ENCODE measurements at regions not wholly inside any gene's neighbourhood (a gene's known extent, or its start where the extent isn't known, plus 50 kb on each side); places are given as distances from the start of the nearest gene placed in this dataset.

DNA sequence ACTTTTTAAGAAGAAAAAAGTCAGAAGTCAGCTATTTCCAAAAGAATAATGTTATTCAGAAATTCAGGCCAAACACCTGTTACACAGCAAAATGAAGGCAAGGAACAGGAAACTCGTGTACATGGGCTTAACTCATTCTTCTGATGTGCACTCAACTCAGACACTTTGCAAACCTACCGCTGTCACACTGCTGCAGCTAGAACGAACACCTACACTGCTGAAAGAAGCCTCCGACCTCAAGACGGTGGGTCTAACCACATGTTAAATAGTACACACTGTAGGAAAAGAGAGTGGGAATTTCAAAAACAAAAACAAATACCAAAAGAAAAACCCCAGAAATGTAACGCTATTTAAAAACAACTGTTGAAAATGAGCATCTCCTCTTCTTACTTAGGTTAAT is 384.5 kb downstream of the IRX1 start:
- H3K4me3 Mint-ChIP-seq, result no peak overlapping the region
- H3K9me3 Mint-ChIP-seq, result peaks cover 11% of the 10 kb centered on the region
- H3K27ac Mint-ChIP-seq (ENCODE audit: unreplicated experiment), result no peak overlapping the region
- TF ChIP-seq, protein P1, sequence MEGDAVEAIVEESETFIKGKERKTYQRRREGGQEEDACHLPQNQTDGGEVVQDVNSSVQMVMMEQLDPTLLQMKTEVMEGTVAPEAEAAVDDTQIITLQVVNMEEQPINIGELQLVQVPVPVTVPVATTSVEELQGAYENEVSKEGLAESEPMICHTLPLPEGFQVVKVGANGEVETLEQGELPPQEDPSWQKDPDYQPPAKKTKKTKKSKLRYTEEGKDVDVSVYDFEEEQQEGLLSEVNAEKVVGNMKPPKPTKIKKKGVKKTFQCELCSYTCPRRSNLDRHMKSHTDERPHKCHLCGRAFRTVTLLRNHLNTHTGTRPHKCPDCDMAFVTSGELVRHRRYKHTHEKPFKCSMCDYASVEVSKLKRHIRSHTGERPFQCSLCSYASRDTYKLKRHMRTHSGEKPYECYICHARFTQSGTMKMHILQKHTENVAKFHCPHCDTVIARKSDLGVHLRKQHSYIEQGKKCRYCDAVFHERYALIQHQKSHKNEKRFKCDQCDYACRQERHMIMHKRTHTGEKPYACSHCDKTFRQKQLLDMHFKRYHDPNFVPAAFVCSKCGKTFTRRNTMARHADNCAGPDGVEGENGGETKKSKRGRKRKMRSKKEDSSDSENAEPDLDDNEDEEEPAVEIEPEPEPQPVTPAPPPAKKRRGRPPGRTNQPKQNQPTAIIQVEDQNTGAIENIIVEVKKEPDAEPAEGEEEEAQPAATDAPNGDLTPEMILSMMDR (conservative IDR thresholded peaks at IDR 0.05), result no peak
- H3K27me3 Mint-ChIP-seq (ENCODE audit: low read depth), result no peaks in the 10 kb centered on the region
- H3K36me3 Mint-ChIP-seq (ENCODE audit: low read depth), result peaks cover 9% of the 10 kb centered on the region
- peaks cover 16% of the 10 kb centered on the region for H3K4me1 Mint-ChIP-seq
- no peak for DNase-seq (ENCODE audit: low read depth, low spot score)

DNA sequence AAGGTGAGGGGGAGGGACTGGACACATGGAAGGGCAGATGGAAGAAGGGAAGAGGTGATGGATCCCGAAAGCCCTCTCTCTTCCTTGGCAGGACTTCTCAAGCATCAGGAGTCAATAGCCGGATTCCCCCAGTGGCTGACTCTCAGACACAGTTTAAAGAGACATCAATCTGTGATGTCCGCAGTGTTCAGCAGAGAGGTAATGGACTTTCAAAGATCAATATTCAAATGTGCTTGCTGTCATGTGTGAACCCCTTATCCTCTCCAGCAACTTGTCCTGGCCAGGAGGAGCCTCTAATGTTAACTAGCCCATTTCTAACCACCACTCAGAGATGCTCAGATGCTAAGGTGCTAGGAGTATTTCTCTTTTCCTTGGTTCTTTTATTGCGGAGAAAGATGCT is 392.2 kb downstream of the IRX1 start:
- DNase-seq (ENCODE audit: low read depth, low spot score), result no peak
- Mint-ChIP-seq H3K4me1 (peaks cover 14% of the 10 kb centered on the region), H3K36me3 (ENCODE audit: low read depth) (no peaks in the 10 kb centered on the region), H3K27me3 (ENCODE audit: low read depth) (no peaks in the 10 kb centered on the region), H3K4me3 (no peak overlapping the region), H3K27ac (ENCODE audit: unreplicated experiment) (no peak overlapping the region), H3K9me3 (peaks cover 9% of the 10 kb centered on the region)
- TF ChIP-seq, protein P1 (conservative IDR thresholded peaks at IDR 0.05), result no peak

DNA sequence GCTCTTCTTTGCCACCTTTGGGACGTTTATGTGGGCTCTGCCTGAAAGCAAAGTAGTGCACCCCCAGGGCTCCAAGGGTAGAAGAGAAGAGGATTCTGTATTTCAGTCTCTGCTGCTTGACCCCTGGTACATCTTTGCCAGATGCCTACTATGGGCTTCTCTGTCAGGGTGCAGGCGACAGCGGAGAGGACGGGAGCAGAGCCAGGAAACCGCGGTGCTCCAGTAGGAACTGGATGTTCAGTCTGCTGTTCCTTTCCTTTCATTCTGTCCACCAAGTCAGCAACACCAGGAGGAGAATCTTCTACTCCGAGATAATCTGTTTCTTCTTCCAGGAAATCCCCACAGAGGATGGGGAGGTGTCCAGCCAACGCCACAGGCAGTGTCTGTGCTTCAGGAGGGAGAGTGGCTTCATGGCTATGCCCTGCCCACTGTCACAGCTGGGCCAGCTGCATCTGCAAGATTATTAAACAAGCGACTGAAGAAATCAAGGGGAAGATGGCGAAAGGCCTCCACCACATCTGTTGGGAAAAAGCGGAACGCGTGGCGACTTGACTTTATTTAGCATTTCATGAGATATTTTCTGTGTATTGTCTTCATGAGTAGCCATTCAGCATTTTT is 398.3 kb downstream of the IRX1 start:
- H3K36me3 Mint-ChIP-seq (ENCODE audit: low read depth), result peaks cover 4% of the 10 kb centered on the region
- peaks cover 25% of the 10 kb centered on the region for H3K4me1 Mint-ChIP-seq
- H3K9me3 Mint-ChIP-seq, result peaks cover 9% of the 10 kb centered on the region
- H3K4me3 Mint-ChIP-seq, result no peak overlapping the region
- H3K27me3 Mint-ChIP-seq (ENCODE audit: low read depth), result no peaks in the 10 kb centered on the region
- TF ChIP-seq, protein P1 (conservative IDR thresholded peaks at IDR 0.05), result no peak
- no peak overlapping the region for H3K27ac Mint-ChIP-seq (ENCODE audit: unreplicated experiment)
- DNase-seq (ENCODE audit: low read depth, low spot score), result no peak

DNA sequence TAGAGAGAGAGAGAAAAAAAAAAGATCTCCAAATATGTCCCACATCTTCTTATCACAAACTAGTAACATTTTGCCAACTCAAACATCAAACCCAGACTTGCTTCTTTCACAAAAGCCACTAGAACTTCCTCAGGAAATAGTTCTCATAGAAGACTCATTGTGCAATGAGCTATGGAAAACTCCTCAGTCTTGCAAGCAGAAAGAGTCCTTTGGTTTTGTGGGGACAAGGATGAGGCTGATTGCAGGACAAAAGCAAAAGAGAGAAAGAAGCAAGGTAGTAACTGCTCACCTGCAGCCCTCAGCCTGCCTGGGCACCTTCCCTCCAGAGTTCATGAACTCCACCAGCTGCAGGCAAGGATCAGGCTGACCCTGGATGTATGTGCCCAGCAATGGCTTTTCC is 399.0 kb downstream of the IRX1 start:
- H3K27ac Mint-ChIP-seq (ENCODE audit: unreplicated experiment), result no peak overlapping the region

DNA sequence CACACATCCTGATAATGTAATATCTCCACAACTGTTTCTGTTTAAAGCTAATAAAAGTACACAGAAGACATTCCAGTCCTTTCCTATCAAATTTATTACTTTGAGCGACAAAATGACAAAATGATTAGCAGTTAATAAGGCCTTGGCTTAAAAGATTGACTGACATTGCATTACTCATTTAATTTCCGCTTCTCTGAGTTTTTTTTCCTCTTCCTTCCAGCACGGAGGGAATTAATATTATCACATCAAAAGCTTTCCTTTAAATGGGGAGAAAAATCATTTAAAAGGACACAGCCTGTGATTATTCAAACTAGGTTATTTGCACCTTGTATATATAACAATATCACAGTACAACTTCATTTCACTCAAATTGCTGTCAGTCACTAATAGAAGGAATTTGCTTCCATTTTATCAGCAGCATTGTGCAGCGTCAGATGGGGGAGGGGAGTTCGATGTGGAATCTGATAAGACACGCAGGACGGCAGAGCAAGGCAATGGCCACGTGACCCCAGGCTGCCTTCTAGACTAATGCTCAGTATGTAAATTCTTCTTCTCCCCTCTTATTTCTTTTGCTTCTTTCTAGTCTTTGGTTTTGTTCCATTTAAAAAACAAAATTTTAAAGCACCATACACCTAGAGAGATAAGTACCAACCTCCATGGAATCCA is 400.5 kb downstream of the IRX1 start:
- Mint-ChIP-seq H3K9me3 (peaks cover 9% of the 10 kb centered on the region), H3K27ac (ENCODE audit: unreplicated experiment) (no peak overlapping the region), H3K4me1 (peaks cover 25% of the 10 kb centered on the region), H3K27me3 (ENCODE audit: low read depth) (no peaks in the 10 kb centered on the region), H3K36me3 (ENCODE audit: low read depth) (peaks cover 4% of the 10 kb centered on the region), H3K4me3 (no peak overlapping the region)
- TF ChIP-seq, protein P1 (conservative IDR thresholded peaks at IDR 0.05), result no peak
- no peak for DNase-seq (ENCODE audit: low read depth, low spot score)

More for the DNA sequence above, 399.0 kb downstream of the IRX1 start:
- Mint-ChIP-seq H3K27me3 (ENCODE audit: low read depth) (no peaks in the 10 kb centered on the region), H3K4me3 (no peak overlapping the region), H3K9me3 (peaks cover 9% of the 10 kb centered on the region), H3K36me3 (ENCODE audit: low read depth) (peaks cover 4% of the 10 kb centered on the region), H3K4me1 (peaks cover 25% of the 10 kb centered on the region)
- TF ChIP-seq, protein P1 (conservative IDR thresholded peaks at IDR 0.05), result no peak
- no peak for DNase-seq (ENCODE audit: low read depth, low spot score)

Measured in neural crest cell (in vitro differentiated cells).